A549 (cell line): ENCODE measurements at regions not wholly inside any gene's neighbourhood (a gene's known extent, or its start where the extent isn't known, plus 50 kb on each side); places are given as distances from the start of the nearest gene placed in this dataset.

Source experiments
- ATAC-seq, 2 experiments: fragments of 200-7000 bp in 1 of 2; fragments of >200 bp in 1 of 2; cut with Nextera tagmentation in 1 of 2; cut with Tn5 transposase in 1 of 2; 3 replicates each; pipeline versions ENCODE4 v1.8.0 to v1.9.1; 2018 to 2020; ENCODE audit warnings: mild to moderate bottlenecking in 1 of 2, moderate library complexity in 1 of 2
- CTCF ChIA-PET: fragments of 300-600 bp; sonication (Branson Sonifier 250); formaldehyde crosslinking; extraction: SDS; loops from one replicate; lab custom pipeline; 2021; ENCODE audit warnings: antibody characterized with exemption, inconsistent platforms; lab: Yijun Ruan, JAX
- POLR2A ChIA-PET: fragments of 350-600 bp; formaldehyde crosslinking; extraction: SDS; loops from one replicate; lab custom pipeline; 2021; ENCODE audit warnings: antibody characterized with exemption, inconsistent platforms; lab: Yijun Ruan, JAX
- DNase-seq, 2 experiments: peaks; one replicate each; pipeline versions ENCODE4 v3.0.0 to v3.0.0-alpha.2; 2011 to 2016; ENCODE audit warnings: low read depth in 1 of 2, low spot score in 1 of 2
- FAIRE-seq: peaks from 2 replicates; lab custom pipeline; 2011; peaks lifted over from hg19 to GRCh38; lab: Jason Lieb, UNC
- H3K27ac ChIP-seq, 2 experiments: fragments of >200 bp; sonication (Bioruptor Twin); formaldehyde crosslinking; 3 replicates each; pipeline ENCODE4 v1.5.1; 2016 to 2017
- H3K4me1 ChIP-seq: fragments of >200 bp; sonication (Bioruptor Twin); formaldehyde crosslinking; 3 replicates; pipeline ENCODE4 v1.6.1; 2016
- H3K4me2 ChIP-seq: fragments of >200 bp; sonication (Bioruptor Twin); formaldehyde crosslinking; 3 replicates; pipeline ENCODE4 v1.6.1; 2016
- H3K4me3 ChIP-seq: fragments of >200 bp; sonication (Bioruptor Twin); formaldehyde crosslinking; 3 replicates; pipeline ENCODE4 v1.5.1; 2016
- H3K9me3 ChIP-seq: fragments of >200 bp; sonication (Bioruptor Twin); formaldehyde crosslinking; 3 replicates; pipeline ENCODE4 v1.6.1; 2016
- CBX8 ChIP-seq: fragments of 200-600 bp; sonication (generic); IDR thresholded peaks from 2 replicates; pipeline ENCODE4 v1.6.1; 2016
- CHD4 ChIP-seq: fragments of 200-600 bp; sonication (generic); IDR thresholded peaks from 2 replicates; pipeline ENCODE4 v1.6.1; 2016; ENCODE audit warnings: antibody characterized with exemption, mild to moderate bottlenecking, borderline replicate concordance
- EHMT2 ChIP-seq: fragments of 200-600 bp; sonication (generic); IDR thresholded peaks from 2 replicates; pipeline ENCODE4 v1.6.1; 2016; ENCODE audit warnings: antibody characterized with exemption, low read depth, mild to moderate bottlenecking, moderate library complexity
- EP300 ChIP-seq, 2 experiments: fragments of >200 bp; sonication (Bioruptor Twin); formaldehyde crosslinking; IDR thresholded peaks; 2 replicates in 1 of 2; 3 replicates in 1 of 2; pipeline ENCODE4 v1.6.1; 2016 to 2017
- FOSL2 ChIP-seq, 2 experiments: fragments of 450-650 bp in 1 of 2; fragments of >200 bp in 1 of 2; sonication (Bioruptor Twin) in 1 of 2; formaldehyde crosslinking; IDR thresholded peaks; 2 replicates each; pipeline versions ENCODE4 v1.5.0 to v1.6.1; 2016 to 2020; ENCODE audit warnings: mild to moderate bottlenecking in 1 of 2, moderate library complexity in 1 of 2
- FOXS1 ChIP-seq: fragments of 250-450 bp; sonication (Bioruptor Pico); IDR thresholded peaks from 2 replicates; pipeline ENCODE4 v1.5.0; 2020; ENCODE audit warnings: mild to moderate bottlenecking, moderate library complexity
- GATA3 ChIP-seq: IDR thresholded peaks from 2 replicates; pipeline ENCODE4 v1.6.1; 2012; ENCODE audit warnings: borderline replicate concordance
- HOXA7 ChIP-seq: fragments of 250-450 bp; sonication (Bioruptor Pico); IDR thresholded peaks from 2 replicates; pipeline ENCODE4 v1.5.0; 2020; ENCODE audit warnings: mild to moderate bottlenecking, moderate library complexity
- HOXB5 ChIP-seq: fragments of 250-450 bp; sonication (Bioruptor Pico); IDR thresholded peaks from 2 replicates; pipeline ENCODE4 v1.5.0; 2020; ENCODE audit warnings: mild to moderate bottlenecking, moderate library complexity
- JUNB ChIP-seq: fragments of >200 bp; sonication (Bioruptor Twin); formaldehyde crosslinking; IDR thresholded peaks from 2 replicates; pipeline ENCODE4 v1.6.1; 2016
- MAFK ChIP-seq: fragments of 450-650 bp; IDR thresholded peaks from 2 replicates; pipeline ENCODE4 v1.6.1; 2014; ENCODE audit not compliant: partially characterized antibody
- MAZ ChIP-seq: fragments of 150-350 bp; IDR thresholded peaks from 2 replicates; pipeline ENCODE4 v1.6.1; 2014; ENCODE audit warnings: antibody characterized with exemption, low read depth, low read length, borderline replicate concordance
- NFE2L2 ChIP-seq: fragments of 150-350 bp; conservative IDR thresholded peaks from 2 replicates; pipeline ENCODE4 v1.6.1; 2014; ENCODE audit warnings: low read length
- NR3C1 ChIP-seq: fragments of >200 bp; sonication (Bioruptor Twin); formaldehyde crosslinking; IDR thresholded peaks from 3 replicates; pipeline ENCODE4 v1.6.1; 2017
- PHF8 ChIP-seq: fragments of 200-600 bp; sonication (generic); IDR thresholded peaks from 2 replicates; pipeline ENCODE4 v1.6.1; 2016; ENCODE audit warnings: low read depth, mild to moderate bottlenecking, antibody characterized with exemption, moderate library complexity, borderline replicate concordance
- POLR2AphosphoS2 ChIP-seq: conservative IDR thresholded peaks from 2 replicates; pipeline ENCODE4 v1.6.1; 2012; ENCODE audit warnings: low read length, improper control_type of control experiment, inconsistent platforms
- RARB ChIP-seq: fragments of 250-450 bp; sonication (Bioruptor Pico); IDR thresholded peaks from 2 replicates; pipeline ENCODE4 v1.8.0; 2021; ENCODE audit warnings: mild to moderate bottlenecking, moderate library complexity
- RFX5 ChIP-seq: fragments of 450-650 bp; IDR thresholded peaks from 2 replicates; pipeline ENCODE4 v1.7.1; 2014; ENCODE audit warnings: antibody characterized with exemption, mild to moderate bottlenecking, moderate library complexity
- SMC3 ChIP-seq: fragments of >200 bp; sonication (Bioruptor Twin); formaldehyde crosslinking; IDR thresholded peaks from 3 replicates; pipeline ENCODE4 v1.6.1; 2018; ENCODE audit warnings: inconsistent platforms
- SREBF2 ChIP-seq: fragments of 450-650 bp; IDR thresholded peaks from 2 replicates; pipeline ENCODE4 v1.6.1; 2014; ENCODE audit warnings: mild to moderate bottlenecking, moderate library complexity
- ZFP36 ChIP-seq: fragments of 450-650 bp; IDR thresholded peaks from 2 replicates; pipeline ENCODE4 v1.6.1; 2014; ENCODE audit warnings: borderline replicate concordance; ENCODE audit not compliant: partially characterized antibody
- whole genome bisulfite sequencing: methylation state at CpG from one replicate; pipeline ENCODE4 v1.1.6; 2017; ENCODE audit errors: missing lambda C conversion rate; 5-methylcytosine and 5-hydroxymethylcytosine counted together
- TF ChIP-seq, protein P1 (sequence below): fragments of 150-350 bp; IDR thresholded peaks from 2 replicates; pipeline ENCODE4 v1.6.1; 2014; ENCODE audit warnings: low read depth, mild to moderate bottlenecking, low read length
- TF ChIP-seq, protein P2 (sequence below): IDR thresholded peaks from 2 replicates; pipeline ENCODE4 v1.6.1; 2012
- TF ChIP-seq, protein P3 (sequence below): fragments of 250-450 bp; sonication (Bioruptor Pico); IDR thresholded peaks from 2 replicates; pipeline ENCODE4 v1.5.0; 2021; ENCODE audit warnings: mild to moderate bottlenecking, moderate library complexity, borderline replicate concordance
- TF ChIP-seq, protein P4 (sequence below): fragments of 450-650 bp; IDR thresholded peaks from 2 replicates; pipeline ENCODE4 v1.6.1; 2014; ENCODE audit warnings: antibody characterized with exemption

DNA sequence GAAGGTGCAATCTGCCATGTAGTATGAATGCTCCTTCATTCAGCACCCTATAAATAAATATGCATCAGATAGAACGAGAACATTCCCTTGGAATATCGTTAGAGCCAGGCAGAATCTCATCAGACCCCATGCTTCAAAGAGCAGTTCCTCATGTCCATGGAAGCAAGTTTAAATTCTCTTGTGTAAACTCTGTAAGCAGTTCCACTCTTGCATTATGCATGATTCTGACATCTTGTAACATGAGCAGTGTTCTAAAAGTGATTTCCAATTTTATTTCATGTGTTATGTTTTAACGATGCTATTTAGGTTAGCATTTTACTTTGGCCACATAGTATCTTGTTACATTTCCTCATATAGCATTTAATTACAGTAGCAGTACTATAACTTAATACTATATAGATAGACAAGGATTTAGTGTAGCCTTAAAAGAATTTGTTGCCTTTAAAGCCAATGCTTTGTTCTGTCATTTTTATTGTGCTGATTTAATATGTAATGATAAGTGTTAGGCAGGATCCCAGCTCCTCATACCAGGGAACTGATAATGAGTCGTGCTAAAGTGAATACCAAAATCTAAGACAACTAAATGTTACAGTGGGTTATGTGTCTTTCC lies 161.2 kb upstream of the NECTIN3 start:
- WGBS = 49% methylated on average over 4 of the region's 4 CpGs
- Histone ChIP-seq H3K9me3 (no peaks in the 10 kb centered on the region), H3K4me3 (no peak overlapping the region), H3K4me1 (no peaks in the 10 kb centered on the region), H3K27ac (no peak overlapping the region), H3K4me2 (no peak overlapping the region)
- FAIRE-seq = no peak
- no peak for ATAC-seq
- ChIA-PET POLR2A (no interaction called here), CTCF (no interaction called here)
- no peak for DNase-seq
- TF ChIP-seq PHF8 (no peak), HOXA7 (CRISPR knock-in tag) (no peak), RARB (CRISPR knock-in tag) (no peak), CHD4 (no peak), MAZ (no peak), SREBF2 (no peak), NR3C1 (no peak), FOXS1 (CRISPR knock-in tag) (no peak), FOSL2 (IDR thresholded peaks at IDR 0.05) (no peak), FOSL2 (CRISPR knock-in tag; IDR thresholded peaks at IDR 0.05) (no peak), POLR2AphosphoS2 (no peak), NFE2L2 (no peak), JUNB (no peak), HOXB5 (CRISPR knock-in tag) (no peak), RFX5 (no peak), SMC3 (no peak), EP300 (IDR thresholded peaks at IDR 0.05) (no peak)
- TF ChIP-seq, protein P1, sequence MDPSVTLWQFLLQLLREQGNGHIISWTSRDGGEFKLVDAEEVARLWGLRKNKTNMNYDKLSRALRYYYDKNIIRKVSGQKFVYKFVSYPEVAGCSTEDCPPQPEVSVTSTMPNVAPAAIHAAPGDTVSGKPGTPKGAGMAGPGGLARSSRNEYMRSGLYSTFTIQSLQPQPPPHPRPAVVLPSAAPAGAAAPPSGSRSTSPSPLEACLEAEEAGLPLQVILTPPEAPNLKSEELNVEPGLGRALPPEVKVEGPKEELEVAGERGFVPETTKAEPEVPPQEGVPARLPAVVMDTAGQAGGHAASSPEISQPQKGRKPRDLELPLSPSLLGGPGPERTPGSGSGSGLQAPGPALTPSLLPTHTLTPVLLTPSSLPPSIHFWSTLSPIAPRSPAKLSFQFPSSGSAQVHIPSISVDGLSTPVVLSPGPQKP = no peak
- TF ChIP-seq, protein P2, sequence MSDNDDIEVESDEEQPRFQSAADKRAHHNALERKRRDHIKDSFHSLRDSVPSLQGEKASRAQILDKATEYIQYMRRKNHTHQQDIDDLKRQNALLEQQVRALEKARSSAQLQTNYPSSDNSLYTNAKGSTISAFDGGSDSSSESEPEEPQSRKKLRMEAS = no peak
- TF ChIP-seq, protein P3, sequence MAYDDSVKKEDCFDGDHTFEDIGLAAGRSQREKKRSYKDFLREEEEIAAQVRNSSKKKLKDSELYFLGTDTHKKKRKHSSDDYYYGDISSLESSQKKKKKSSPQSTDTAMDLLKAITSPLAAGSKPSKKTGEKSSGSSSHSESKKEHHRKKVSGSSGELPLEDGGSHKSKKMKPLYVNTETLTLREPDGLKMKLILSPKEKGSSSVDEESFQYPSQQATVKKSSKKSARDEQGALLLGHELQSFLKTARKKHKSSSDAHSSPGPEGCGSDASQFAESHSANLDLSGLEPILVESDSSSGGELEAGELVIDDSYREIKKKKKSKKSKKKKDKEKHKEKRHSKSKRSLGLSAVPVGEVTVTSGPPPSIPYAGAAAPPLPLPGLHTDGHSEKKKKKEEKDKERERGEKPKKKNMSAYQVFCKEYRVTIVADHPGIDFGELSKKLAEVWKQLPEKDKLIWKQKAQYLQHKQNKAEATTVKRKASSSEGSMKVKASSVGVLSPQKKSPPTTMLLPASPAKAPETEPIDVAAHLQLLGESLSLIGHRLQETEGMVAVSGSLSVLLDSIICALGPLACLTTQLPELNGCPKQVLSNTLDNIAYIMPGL (CRISPR knock-in tag) = no peak
- TF ChIP-seq, protein P4, sequence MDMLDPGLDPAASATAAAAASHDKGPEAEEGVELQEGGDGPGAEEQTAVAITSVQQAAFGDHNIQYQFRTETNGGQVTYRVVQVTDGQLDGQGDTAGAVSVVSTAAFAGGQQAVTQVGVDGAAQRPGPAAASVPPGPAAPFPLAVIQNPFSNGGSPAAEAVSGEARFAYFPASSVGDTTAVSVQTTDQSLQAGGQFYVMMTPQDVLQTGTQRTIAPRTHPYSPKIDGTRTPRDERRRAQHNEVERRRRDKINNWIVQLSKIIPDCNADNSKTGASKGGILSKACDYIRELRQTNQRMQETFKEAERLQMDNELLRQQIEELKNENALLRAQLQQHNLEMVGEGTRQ = no peak

DNA sequence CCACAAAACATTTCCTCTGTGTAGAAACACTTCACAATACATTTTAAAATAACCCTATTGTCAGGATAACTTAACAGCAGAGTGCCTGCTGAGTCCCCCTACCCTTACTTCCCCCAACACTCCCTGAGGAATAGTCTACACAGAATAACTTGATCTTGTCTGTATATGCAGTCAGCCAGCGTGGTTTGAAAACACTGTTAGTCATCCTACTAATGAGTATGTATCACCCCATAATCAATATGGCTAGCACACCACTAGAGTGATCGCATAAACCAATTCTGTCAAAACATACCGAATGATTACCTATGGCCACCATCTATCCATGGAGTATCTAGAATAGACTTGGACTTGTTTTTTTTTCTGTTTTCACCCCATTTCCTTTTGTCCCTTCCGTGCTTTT lies 152.7 kb upstream of the NECTIN3 start:
- 78% methylated on average over 4 of the region's 4 CpGs for WGBS

More for the DNA sequence above, 152.7 kb upstream of the NECTIN3 start:
- H3K4me3 ChIP-seq = no peak overlapping the region
- POLR2A ChIA-PET = no interaction called here
- no peak overlapping the region for H3K27ac ChIP-seq
- H3K9me3 ChIP-seq = no peaks in the 10 kb centered on the region
- FAIRE-seq (no peak), DNase-seq (no peak), ATAC-seq (no peak)
- TF ChIP-seq, protein P4 = no peak
- no peak for TF ChIP-seq EP300 (IDR thresholded peaks at IDR 0.05)
- no peak for TF ChIP-seq POLR2AphosphoS2
- no peak for TF ChIP-seq ZFP36
- TF ChIP-seq MAFK = no peak
- TF ChIP-seq GATA3 = no peak
- no peak for TF ChIP-seq EHMT2
- TF ChIP-seq CBX8 = no peak
- TF ChIP-seq CHD4 = no peak
- CTCF ChIA-PET = no interaction called here
- no peaks in the 10 kb centered on the region for H3K4me1 ChIP-seq
- H3K4me2 ChIP-seq = no peak overlapping the region
